ENCODE measurements at regions not wholly inside any gene's neighbourhood (a gene's known extent, or its start where the extent isn't known, plus 50 kb on each side); places are given as distances from the start of the nearest gene placed in this dataset.

DNA sequence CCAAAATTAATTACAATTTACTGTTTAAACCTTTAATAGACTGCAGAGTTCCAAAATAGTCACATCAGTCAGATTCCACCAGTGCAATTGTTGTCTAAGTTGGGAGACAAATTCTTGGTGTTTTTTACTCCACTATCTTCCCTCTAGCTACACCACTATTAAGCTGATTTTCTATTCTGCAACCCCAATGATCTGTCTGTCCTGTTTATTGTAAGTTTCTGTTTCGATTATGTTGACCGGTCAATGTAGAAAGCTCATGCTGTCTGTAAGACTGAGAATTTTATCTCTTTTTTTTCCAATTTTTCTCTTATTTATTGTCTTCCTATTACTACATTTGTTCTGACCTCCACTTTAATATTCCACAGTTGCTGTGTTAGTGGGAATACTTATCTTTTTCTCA, 557.5 kb downstream of the SH2D4B start:
- TF ChIP-seq, protein P1, sequence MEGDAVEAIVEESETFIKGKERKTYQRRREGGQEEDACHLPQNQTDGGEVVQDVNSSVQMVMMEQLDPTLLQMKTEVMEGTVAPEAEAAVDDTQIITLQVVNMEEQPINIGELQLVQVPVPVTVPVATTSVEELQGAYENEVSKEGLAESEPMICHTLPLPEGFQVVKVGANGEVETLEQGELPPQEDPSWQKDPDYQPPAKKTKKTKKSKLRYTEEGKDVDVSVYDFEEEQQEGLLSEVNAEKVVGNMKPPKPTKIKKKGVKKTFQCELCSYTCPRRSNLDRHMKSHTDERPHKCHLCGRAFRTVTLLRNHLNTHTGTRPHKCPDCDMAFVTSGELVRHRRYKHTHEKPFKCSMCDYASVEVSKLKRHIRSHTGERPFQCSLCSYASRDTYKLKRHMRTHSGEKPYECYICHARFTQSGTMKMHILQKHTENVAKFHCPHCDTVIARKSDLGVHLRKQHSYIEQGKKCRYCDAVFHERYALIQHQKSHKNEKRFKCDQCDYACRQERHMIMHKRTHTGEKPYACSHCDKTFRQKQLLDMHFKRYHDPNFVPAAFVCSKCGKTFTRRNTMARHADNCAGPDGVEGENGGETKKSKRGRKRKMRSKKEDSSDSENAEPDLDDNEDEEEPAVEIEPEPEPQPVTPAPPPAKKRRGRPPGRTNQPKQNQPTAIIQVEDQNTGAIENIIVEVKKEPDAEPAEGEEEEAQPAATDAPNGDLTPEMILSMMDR (IDR thresholded peaks at IDR 0.05), result no peak
- TF ChIP-seq POLR2A (IDR thresholded peaks at IDR 0.05), result no peak
- DNase-seq, result no peak
- 86 to 88% (median 87%) methylated on average over 2 of the region's 2 CpGs for WGBS, 4 donors

DNA sequence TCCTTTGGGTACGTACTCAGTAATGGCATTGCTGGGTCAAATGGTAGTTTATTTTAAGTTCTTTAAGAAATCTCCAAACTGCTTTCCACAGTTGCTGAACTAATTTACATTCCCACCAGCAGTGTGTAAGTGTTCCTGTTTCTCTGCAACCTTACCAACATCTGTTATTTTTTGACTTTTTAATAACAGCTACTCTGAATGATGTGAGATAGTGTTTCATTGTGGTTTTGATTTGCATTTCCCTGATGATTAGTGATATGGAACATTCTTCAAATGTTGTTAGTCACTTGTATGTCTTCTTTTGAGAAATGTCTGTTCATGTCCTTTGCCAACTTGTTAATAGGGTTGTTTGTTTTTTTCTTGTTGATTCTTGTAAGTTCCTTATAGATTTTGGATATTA, 558.9 kb downstream of the SH2D4B start:
- intact Hi-C loops (cut with DNase I), result no loop called here
- H3K9me3 ChIP-seq, result peaks cover 0 to 4% (median 0%) of the 10 kb centered on the region in 12 donors
- H3K4me3 ChIP-seq, result no peak overlapping the region
- H3K27ac ChIP-seq, result no peak overlapping the region
- DNase-seq (no peak), ATAC-seq (no peak)
- WGBS, 4 donors, result 77 to 88% (median 84%) methylated on average over 1 of the region's 1 CpG
- TF ChIP-seq, protein P1 (IDR thresholded peaks at IDR 0.05), result no peak
- TF ChIP-seq POLR2A (IDR thresholded peaks at IDR 0.05), result no peak
- no peaks in the 10 kb centered on the region for H3K36me3 ChIP-seq
- peaks cover 0 to 4% (median 0%) of the 10 kb centered on the region in 9 donors for H3K27me3 ChIP-seq
- no peaks in the 10 kb centered on the region for H3K4me1 ChIP-seq

More for the DNA sequence above, 557.5 kb downstream of the SH2D4B start:
- Histone ChIP-seq H3K27me3 (peaks cover 0 to 4% (median 0%) of the 10 kb centered on the region in 9 donors), H3K36me3 (no peaks in the 10 kb centered on the region), H3K9me3 (peaks cover 0 to 4% (median 0%) of the 10 kb centered on the region in 12 donors), H3K4me1 (no peaks in the 10 kb centered on the region), H3K4me3 (no peak overlapping the region), H3K27ac (no peak overlapping the region)
- intact Hi-C loops (cut with DNase I), result no loop called here
- ATAC-seq, result no peak

DNA sequence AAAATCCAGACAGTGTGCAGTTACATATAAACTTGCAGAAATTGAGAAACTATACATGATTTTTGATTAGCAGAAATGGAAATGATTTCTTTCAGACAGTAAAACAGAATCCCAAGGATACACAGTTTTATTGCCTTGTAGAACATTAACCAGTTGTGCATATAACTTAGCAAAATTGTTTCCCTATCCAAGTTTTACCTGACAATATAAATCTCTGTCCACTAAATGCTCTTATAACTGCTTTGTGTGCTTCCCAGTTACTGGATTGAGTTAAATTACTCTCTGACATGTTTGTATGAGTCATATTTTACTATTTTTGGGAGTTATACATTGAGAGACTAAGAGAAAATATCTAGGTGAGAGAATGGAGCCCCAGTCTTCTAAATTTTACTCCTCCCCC, 563.4 kb downstream of the SH2D4B start:
- TF ChIP-seq, protein P1 (IDR thresholded peaks at IDR 0.05), result no peak
- no peak for TF ChIP-seq POLR2A (IDR thresholded peaks at IDR 0.05)
- Histone ChIP-seq H3K27ac (no peak overlapping the region), H3K4me3 (no peak overlapping the region), H3K4me1 (no peaks in the 10 kb centered on the region), H3K27me3 (peaks cover 0 to 4% (median 0%) of the 10 kb centered on the region in 9 donors), H3K9me3 (no peaks in the 10 kb centered on the region), H3K36me3 (no peaks in the 10 kb centered on the region)
- no peak for ATAC-seq
- no peak for DNase-seq
- intact Hi-C loops (cut with DNase I), result no loop called here

DNA sequence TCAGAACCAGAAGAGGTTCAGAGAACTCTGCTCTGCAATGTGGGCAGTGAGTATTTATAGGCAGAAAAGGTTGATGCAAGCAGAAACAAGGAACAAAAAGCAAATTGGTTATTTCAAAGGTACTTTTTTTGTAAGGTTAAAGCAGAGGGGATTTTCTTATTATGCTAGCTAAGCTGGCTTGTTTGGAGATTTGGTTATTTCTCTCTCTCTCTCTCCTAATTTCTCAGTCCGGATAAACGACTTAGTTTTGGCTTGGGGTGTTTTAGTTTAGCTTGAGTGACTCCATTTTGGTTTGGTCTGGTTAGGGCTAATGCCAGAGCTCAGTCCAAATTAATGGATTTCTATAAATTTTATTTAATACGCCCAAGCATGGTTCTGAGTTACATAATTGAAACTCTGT, 566.8 kb downstream of the SH2D4B start:
- ATAC-seq (no peak), DNase-seq (no peak)
- Histone ChIP-seq H3K4me1 (no peaks in the 10 kb centered on the region), H3K9me3 (no peaks in the 10 kb centered on the region), H3K36me3 (no peaks in the 10 kb centered on the region), H3K27ac (no peak overlapping the region), H3K27me3 (peaks cover 0 to 4% (median 0%) of the 10 kb centered on the region in 9 donors), H3K4me3 (no peak overlapping the region)
- intact Hi-C loops (cut with DNase I), result no loop called here
- 74 to 82% (median 81%) methylated on average over 3 of the region's 3 CpGs for WGBS, 4 donors
- TF ChIP-seq, protein P1 (IDR thresholded peaks at IDR 0.05), result no peak
- TF ChIP-seq POLR2A (IDR thresholded peaks at IDR 0.05), result no peak
